NCI-H748 treated with DMSO at 0.1 percent for 48 hours (cell line): ENCODE measurements at regions not wholly inside any gene's neighbourhood (a gene's known extent, or its start where the extent isn't known, plus 50 kb on each side); places are given as distances from the start of the nearest gene placed in this dataset.
"Not testable (repeated sequence)": the region's sequence is repeated elsewhere in the genome, so short reads cannot be mapped to it uniquely, and the experiment has no call there.

ENCODE experiments used
- DNase-seq: peaks from one replicate; lab custom pipeline; 2025; lab: John Stamatoyannopoulos, UW

DNA sequence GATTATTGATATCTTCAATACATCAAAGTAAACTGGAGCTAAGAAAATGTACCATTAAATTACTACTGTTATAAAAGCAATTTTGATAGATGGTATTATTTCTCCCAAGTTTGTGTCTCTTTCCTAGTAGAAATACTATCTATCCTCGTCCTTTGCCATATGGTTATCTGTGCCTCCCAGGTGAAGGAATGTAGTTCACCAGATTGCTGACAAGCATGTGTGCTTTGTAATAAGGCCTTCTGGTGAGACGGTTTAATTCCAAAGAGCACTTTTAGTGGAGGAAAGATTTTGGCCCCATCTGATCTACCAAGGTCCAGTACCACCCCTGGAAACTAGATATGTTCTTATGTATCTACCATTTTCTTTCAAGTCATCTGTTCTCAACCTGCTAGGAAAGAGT lies 243.6 kb downstream of the DLEU7 start:
- no peak for DNase-seq

DNA sequence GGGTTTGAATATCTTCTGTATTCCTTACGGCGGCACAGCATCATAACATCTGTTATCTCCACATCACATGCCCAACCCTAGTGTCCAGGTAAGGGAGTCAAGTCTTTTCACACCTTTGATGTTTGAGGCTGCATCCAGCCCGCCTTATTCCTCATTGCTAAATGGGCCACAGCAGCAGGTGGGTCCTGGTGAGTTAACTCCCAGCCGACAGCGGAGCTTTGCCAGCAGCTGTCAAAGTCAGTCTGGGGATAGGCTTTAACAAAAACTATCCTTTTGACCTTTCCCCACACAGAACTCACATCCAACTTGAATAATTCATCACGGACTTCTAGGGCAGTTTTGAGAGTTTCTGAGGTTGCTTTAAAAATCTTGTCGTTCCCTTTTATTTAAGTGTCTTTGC lies 235.1 kb downstream of the DLEU7 start:
- no peak for DNase-seq

DNA sequence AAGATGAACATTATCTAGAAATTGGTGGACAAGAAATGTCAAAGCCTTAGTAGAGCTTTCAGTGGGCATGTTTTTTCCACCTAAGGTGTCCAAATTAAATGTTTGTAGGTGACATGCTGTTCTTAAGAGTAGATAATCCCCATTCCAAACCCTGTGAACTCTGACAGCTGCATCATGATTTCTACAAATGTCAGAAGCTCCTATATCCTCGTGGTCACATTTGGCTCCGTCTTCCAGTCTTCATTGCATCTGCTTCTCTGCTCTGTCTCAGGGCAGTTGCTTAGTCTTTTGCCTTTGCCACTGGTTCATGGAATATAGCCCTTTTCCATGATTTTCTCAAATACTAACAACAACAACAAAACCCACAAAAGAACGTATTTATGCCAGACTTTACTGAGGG lies 234.5 kb downstream of the DLEU7 start:
- DNase-seq, result no peak

DNA sequence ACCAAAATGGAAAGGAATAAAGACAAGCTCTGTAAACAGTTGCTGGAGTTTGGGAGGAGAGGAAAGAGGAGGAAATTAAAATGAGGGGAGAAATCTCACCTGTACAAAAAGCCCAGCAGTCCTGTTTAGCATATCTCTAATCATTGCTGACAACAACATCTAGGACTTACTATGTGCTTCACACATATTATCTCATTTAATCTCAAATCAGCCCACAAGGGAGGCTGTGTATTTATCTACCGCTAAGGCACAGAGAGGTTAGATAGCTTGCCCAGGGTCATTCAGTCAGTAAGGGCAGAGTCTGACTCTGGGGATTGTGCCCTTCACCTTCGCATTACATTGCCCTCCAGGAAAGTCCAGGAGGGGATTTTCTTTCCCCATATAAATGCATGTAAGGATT lies 233.3 kb downstream of the DLEU7 start:
- DNase-seq, result no peak

DNA sequence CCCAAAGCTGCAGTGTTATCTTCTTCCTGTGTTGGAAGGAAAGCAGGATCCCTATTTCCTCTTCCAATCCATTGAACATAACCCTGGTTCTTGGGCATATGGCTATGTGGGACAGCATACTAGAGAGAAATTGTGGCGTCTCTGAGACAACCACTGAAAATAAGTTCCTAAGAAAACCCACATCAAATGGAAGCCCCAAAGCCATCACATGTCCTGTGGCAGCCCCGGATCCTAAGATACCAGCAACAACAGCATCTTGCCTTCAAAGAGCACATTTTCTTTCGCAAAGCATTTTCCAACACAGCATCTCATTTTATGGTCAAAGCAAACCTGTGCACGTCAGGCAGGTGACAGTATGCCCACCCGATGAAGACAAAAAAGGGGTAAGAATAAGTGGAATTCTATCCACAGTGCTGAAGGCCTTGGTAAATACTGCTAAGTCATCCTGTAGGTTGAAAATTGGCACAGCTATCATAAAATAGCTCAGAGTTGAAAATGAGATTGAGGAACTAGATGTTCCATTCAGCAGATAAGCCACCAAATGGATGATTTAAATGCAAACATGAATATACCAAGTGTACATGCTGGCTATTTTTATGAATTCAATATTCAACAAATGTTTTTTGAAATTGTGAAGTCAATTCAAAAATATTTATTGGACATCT lies 232.2 kb downstream of the DLEU7 start:
- no peak for DNase-seq

DNA sequence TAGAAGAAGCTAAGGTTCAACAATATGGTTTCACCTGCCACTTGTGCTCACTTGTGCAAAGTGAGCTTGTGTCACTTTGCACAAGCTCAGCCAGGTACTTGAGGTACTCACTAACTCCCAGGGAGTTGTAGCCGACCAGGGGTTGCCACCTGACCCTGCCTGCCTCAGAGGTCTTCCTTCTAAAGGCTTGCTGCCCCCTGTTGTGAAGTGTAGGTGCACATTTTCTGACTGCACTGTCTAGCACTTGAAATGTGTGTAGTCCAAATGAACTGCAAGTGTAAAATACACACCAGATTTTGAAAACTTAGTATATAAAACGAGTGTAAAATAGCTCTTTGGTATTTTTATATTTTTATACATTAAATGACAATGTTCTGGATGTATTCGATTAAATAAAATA lies 230.8 kb downstream of the DLEU7 start:
- DNase-seq, result no peak

DNA sequence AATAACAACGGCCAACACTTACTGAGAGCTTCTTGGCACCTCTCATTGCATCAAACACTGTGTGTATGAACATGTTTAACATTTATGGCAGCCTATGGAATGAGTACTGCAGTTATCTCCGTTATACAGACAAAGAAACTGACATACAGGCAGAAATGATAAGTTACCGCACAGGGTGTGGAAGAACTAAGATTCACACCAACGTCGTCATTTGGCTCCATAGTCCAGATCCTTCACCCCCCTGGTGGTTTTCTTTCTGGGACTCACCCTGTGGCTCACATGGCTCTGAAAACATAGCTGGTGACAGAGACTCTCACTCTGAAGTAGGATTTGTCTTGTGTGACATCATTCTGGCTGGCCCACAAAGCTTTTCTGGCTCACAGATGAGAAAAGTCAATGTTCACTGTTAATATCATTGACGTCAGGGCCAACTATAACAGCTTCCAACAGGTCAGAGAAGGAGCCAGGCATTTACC lies 230.1 kb downstream of the DLEU7 start:
- DNase-seq, result no peak

DNA sequence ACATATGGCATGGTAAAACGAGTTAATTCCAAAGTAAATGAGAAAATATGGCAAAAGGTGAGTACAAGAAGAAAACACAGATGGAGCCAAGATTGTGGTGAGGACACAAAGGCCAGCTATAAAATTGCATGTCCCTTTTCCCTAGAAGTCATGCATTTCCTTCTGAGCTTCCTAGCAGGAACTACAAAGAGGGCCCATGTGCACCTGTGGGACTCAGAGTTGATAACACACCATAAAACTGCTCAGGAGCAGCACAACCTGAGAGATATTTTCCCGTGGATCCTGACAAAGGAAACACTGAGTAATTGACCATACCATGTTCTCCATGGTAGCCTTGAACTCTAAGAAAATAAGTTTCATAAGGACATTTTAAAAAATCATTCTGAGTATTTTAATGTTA lies 228.3 kb downstream of the DLEU7 start:
- DNase-seq, result no peak

DNA sequence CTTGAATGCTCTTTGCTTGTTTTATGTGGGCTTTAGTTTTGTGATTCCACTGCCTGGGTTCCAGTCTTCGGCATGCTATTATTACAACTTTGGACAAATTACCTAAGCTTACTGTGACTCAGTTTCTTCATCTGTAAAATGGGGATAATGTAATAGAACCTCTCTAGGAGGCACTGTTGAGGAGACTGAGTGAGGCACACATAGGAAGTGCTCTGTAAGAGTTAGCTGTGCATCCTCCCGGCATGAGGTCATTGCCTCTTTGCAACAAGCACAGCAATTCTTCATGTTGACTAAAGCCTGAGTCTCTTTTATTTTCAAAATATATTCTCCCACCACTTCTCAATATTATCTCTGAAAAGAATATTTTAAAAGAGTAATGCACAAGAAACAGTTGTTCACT lies 227.4 kb downstream of the DLEU7 start:
- DNase-seq, result no peak

DNA sequence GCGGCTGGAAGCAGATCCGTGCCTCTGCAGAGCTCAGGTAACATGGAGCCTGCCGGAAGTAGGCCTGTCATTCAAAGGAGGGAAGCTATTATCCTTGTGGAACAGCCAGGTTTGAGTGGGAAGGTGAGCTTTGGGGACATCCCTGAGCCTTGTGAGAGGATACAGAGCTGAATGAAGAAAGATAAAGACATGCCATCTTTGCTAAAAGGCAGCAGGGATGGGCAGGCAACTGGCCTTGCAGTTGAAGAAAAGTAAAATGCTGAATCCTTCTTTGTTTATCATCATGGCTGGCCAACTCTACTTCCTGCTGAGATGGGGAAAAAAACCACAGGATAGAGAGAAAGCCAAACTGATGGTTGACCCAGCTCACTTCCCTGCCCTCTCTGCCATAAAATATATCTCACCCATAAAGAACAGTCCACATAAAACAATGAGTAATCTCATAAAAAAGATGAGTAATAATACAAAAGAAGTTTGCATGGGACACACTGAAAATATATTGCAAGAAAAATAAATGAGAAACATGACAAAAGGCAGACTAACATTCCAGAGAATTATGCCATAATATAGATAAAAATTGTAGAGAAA lies 226.3 kb downstream of the DLEU7 start:
- no peak for DNase-seq

DNA sequence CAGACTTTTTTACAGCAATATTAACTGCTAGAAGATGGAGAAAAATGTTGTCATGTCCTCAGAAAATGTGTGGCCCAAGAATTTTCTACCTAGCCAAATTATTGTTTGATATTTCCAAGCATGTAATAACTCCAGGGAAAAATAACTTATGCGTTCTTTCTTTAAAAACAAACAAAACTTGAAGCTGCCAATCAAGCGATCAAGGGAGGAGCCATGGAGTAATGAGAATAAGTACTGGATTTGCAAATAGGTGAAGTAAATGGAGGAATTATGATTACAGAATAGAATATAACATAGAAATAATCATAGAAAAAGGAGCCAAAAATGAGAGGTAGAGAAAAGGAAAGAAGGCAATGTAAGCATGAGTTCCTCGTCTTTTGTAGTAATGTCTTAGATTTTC lies 225.3 kb downstream of the DLEU7 start:
- DNase-seq, result no peak

DNA sequence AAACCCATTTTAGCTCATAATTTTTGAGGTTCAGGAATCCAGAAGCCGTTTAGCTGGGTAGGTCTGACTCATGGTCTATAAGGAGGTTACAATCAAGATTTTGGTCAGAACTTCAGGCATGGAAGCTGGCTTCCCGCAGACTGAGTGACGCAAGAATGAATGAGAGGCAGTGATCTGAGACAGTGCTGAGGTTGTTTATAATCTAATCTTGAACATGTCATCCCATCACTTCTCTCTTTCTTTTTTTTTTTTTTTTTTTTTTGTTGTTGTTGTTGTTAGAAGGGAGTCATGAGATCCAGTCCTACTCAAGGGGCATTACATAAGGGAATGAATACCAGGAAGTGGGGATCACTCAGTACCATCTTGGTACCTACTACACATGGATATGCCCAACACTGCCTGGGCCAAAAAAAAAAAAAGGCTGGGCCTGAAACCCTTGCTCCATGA lies 217.4 kb downstream of the DLEU7 start:
- no peak for DNase-seq

DNA sequence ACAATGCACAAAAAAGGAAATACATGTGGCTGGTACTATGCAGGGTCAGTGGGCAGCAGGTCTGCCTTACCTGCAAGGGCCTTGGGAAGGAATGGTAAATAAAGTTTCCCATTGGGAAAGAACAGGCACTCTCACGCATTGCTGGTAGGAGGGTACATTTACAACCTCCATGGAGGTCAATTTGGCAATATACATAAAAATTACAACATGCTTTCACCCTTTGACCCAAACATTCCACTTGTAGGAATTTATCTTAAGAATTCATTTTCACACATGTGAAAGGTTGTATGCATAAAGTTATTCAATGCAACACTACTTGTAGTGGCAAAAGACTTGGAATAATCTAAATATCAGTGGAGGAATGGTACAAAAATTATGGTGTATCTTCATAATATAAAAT lies 216.4 kb downstream of the DLEU7 start:
- DNase-seq, result no peak

DNA sequence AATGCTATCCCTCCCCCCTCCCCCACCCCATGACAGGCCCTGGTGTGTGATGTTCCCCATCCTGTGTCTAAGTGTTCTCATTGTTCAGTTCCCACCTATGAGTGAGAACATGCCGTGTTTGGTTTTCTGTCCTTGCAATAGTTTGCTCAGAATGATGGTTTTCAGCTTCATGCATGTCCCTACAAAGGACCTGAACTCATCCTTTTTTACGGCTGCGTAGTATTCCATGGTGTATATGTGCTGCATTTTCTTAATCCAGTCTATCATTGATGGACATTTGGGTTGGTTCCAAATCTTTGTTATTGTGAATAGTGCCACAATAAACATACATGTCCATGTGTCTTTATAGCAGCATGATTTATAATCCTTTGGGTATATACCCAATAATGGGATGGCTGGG lies 215.0 kb downstream of the DLEU7 start:
- not testable (repeated sequence) for DNase-seq

DNA sequence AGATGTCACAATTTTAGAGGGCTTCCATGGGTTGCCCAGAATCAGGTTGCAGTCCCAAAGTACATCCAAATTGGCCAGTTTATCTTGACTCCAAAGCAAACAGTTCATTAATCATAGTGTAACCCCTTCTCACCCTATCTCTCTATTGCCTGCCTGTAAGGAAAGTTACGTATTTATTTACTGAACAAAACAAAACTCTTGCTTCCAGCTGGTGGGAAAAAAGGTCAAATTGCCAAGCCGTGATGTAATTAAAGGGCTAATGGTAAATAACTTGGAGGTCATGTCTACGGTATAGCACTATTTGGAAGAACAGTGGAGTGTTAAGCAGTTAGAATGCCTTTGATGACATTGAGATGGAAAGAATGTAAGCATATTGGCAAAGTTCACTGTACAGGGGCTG lies 214.0 kb downstream of the DLEU7 start:
- no peak for DNase-seq

DNA sequence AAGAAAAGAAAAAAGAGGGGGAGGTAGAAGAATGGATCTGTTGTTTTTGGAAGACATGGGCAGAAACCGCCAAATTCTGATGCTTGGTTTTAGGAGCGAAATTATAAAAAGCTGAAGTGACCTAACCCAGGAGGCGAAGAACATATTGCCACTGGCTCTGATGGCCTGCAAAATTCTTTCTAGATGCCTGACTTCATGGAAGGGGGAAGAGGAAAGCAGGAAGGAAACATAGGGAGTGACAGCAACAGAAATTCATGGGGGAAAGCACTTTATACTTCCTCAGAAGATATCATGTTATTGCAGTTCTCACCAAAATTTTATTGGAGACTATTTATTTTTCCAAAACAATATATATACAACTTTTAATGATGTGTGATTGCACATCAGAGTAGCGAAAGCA lies 213.5 kb downstream of the DLEU7 start:
- DNase-seq, result no peak

DNA sequence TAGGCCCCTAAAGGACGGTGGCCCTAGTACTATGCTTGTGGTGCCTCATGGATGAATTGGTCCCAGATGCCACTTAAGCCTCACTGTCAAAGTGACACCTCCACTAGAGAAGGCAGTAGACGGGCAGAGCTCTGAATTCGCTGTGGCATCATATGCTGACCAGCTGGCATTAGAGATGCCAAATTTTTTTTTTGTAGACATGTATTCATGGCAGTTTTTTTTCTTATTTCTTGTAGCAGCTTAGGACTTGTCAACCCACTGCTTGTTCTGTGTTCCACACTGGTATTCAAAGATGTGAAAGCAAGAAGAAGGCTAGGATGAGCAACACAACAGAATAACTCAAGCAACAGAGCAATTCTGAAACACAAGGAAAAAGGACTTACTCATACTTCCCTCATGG lies 212.5 kb downstream of the DLEU7 start:
- no peak for DNase-seq

DNA sequence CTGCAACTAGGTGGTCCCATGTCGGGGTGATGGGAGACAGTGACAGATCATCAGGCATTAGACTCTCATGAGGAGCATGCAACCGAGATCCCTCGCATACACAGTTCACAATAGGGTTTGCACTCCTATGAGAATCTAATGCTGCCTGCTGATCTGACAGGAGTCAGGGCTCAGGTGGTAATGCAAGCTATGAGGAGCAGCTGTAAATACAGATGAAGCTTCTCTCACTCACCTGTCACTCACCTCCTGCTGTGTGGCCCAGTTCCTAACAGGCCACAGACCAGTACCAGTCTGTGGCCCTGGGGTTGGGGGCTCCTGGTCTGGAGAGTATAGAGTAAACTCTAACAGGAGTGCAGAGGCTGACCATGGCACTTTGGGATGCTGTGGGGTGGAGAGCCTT lies 209.2 kb downstream of the DLEU7 start:
- DNase-seq, result no peak

DNA sequence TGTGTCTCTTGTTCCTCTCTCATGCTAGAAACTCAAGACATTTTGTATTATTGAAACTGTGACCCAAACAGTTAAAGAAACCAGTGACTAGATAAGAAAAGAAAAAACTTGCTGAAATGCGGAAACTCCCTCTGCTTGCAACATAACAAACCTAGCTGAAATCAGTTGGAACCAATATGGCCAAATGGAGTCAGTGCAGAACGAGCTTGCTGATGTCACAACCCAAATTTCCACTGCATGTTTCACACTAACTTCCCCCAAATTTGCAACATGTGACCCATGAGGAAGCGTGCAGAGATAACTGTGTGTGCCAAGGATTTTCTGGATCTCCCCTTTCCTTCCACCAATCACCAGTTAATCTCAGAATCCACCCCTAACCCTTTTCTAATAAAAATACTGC lies 208.0 kb downstream of the DLEU7 start:
- no peak for DNase-seq

DNA sequence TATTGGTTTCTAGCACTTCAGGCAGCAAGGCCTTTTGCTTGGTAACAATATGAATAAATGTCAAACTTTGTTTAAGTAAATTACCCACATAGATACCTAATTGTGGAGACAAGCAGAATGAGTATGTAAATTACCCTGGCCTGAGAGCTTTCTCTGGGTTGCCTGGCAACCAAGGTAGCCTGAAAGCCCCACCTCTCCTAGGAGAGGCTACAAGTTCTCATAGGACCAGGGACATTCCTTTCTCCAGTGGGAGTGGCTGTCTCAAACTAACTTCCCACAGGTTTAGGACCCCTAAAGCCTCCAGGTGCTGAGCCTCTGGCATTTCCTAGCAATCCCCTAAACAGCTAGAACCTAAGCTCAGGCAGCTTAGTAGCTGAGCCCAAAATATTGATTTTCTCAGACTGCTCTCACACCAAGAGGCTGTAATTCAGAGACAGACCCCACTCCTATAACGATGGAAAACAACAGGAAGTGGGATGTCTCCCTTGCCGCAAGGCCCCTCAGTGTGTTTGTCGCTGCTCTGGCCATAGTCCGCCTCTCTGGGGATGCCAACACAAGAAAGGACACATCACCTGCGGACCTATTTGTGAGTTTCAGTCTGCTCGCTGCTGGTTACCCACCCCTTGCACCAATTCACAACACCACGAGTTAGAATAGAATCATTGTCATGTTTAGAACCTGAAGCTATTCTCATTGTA lies 207.3 kb downstream of the DLEU7 start:
- peak; percentile 18 for DNase-seq

DNA sequence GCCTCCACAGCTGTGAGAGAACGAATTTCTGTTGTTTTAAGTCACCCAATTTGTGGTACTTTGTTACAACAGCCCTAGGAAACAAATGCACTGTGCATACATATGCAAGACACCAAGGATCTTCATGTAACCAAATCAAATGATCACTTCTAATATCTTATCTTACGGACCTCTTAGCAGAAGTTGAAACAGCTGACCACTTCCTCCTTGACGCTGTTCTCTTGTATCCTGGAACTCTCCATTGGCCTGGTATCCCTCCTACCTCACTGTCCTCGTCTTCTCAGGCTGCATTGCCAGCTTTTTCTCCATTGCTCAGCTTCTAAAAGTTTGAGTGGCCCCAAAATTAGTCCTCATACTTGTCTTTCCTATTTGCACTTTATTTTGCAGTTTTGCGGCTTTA lies 200.4 kb downstream of the DLEU7 start:
- no peak for DNase-seq

DNA sequence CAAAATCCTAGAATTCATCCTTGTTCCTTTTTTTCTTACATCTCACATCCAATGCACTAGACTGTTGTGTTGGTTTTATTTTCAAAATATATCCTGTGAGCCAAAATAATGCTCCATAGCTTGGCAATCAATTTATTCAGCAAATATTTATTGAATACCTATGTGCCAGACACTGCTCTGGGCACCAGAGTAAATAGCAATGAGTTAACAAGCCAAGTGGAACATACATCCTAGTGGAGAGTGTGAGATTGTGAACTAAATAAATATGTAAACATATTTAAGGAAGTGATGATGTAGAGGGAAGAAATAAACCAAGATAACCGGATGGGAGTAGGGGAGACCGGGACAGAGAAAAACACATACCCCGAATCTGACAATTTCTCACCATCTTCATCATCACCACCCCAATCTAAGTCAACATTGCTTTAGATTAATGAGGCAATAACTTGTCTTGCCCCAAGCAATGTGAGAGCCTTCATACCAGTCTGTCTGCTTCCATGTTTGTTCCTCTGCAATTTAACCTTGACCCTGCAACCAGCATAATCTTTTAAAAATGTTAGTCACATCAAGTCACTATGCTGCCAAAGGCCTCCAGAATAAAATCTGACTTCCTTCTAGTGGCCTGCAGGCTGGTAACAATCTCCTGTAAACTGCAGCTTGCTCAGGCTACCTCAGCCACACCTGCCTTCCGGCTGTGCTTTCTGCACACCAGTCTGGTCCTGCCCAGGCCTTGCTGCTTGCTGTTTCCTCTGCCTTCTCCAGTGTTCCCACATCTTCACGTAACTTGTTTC lies 199.2 kb downstream of the DLEU7 start:
- DNase-seq, result no peak

DNA sequence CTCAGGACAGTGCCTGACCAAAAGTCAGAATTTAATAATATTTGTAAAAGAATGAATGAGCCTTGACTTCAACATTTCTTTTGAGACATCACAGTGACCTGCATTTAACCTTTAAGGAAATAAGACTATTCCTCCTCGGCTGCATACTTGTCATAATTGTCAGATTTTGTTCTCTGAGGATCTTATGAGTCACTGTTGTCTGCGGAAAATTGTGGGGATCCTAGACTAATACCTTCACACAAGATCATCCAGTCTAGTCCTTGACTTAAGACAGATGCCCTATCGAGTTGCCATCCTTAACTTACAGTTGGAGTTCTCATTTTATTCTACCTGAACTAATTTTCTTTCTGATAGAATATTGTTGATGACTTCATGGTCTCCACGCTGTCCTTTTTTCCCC lies 198.4 kb downstream of the DLEU7 start:
- DNase-seq, result no peak
